ENCODE measurements at regions not wholly inside any gene's neighbourhood (a gene's known extent, or its start where the extent isn't known, plus 50 kb on each side); places are given as distances from the start of the nearest gene placed in this dataset.
"Not testable (repeated sequence)": the region's sequence is repeated elsewhere in the genome, so short reads cannot be mapped to it uniquely, and the experiment has no call there.

DNA sequence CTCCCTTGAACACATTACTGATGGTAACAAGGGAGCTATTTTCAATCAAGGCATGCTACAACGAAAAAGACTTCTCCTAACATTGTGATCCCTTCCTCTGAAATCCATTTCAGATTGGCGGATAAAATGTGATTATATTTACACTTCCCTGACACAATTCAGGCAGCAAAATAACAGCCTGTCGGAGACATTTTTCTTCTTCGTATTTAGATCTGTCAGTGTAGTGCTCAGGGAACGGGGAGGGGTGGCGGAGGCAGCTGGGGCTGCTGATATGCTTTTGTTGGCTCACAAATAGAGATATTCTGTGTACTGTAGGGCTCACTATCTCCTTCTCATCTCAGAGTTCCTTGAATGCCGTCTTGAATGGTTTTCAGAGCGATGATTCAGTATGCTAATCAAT is 1261.7 kb upstream of the AUTS2 start:
- no peak for DNase-seq

- no peak for DNase-seq
Observed at GRCh38 chr7:68348401-68348800, 1249.9 kb upstream of the AUTS2 start.

- DNase-seq, result no peak
Observed at GRCh38 chr7:68362745-68363518, 1235.3 kb upstream of the AUTS2 start.

- no peak for DNase-seq
Observed at GRCh38 chr7:68364886-68365625, 1233.2 kb upstream of the AUTS2 start.

- no peak for DNase-seq
Observed at GRCh38 chr7:68371985-68372384, 1226.3 kb upstream of the AUTS2 start.

- DNase-seq, result no peak
Observed at GRCh38 chr7:68376131-68376661, 1222.1 kb upstream of the AUTS2 start.

- no peak for DNase-seq
Observed at GRCh38 chr7:68381731-68382130, 1216.5 kb upstream of the AUTS2 start.

- no peak for DNase-seq
Observed at GRCh38 chr7:68384581-68384980, 1213.7 kb upstream of the AUTS2 start.

DNA sequence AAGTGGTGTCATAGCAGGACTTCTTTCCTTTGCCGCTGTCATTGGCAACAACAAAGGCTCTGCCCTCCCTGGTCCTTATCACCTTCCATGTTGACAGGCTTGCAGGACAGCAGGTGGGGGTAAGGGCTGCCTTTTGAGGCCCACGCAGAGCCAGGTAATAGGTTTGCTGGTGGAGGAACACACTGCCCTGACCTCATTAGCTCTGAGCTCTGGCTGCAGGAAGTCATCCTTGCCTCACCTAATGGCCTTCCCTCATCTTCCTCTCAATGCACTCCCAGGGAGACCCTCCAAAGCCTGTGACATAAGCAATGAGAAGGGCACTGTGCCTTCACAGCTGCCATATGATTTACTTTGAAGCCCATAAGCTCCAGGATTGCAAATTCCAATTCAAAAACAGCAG is 1205.2 kb upstream of the AUTS2 start:
- DNase-seq, result no peak

- DNase-seq, result no peak
Observed at GRCh38 chr7:68394131-68394530, 1204.1 kb upstream of the AUTS2 start.

- no peak for DNase-seq
Observed at GRCh38 chr7:68399991-68400590, 1198.2 kb upstream of the AUTS2 start.

GRCh38 chr7:68400783-68401182 is 1197.5 kb upstream of the AUTS2 start:
- DNase-seq, result no peak

- DNase-seq, result no peak
Observed at GRCh38 chr7:68401313-68401712, 1197.0 kb upstream of the AUTS2 start.

GRCh38 chr7:68406480-68406879 is 1191.8 kb upstream of the AUTS2 start:
- DNase-seq, result no peak

DNA sequence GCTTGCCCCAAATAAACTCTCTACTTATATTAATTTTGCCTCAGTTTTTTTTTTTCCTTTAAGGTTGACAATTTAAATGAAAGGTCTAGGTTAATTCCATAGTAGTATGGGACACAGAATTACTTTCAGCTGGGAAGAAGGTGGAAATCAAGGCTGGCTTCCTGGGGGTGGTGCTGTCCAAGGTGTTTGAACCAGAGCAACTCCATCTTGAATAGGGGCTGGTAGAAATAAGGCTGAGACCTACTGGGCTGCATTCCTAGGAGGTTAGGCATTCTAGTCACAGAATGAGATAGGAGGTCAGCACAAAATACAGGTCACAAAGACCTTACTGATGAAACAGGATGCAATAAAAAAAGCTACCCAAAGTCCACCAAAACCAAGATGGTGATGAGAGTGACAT is 1190.8 kb upstream of the AUTS2 start:
- DNase-seq, result no peak

- DNase-seq, result no peak
Observed at GRCh38 chr7:68408873-68409272, 1189.4 kb upstream of the AUTS2 start.

- no peak for DNase-seq
Observed at GRCh38 chr7:68409851-68410250, 1188.4 kb upstream of the AUTS2 start.

DNA sequence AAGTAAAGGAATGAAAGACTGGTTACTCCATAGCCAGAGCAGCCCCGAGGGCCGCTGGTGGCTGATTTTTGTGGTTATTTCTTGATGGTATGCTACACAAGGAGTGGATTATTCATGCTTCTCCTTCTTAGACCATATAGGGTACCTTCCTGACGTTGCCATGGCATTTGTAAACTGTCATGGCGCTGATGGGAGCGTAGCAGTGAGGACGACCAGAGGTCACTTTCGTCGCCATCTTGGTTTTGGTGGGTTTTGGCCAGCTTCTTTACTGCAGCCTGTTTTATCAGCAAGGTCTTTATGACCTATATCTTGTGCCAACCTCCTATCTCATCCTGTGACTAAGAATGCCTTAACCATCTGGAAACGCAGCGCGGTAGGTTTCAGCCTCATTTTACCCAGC is 1187.6 kb upstream of the AUTS2 start:
- DNase-seq, result not testable (repeated sequence)

GRCh38 chr7:68411742-68412141 is 1186.5 kb upstream of the AUTS2 start:
- DNase-seq, result no peak

GRCh38 chr7:68414631-68415425 is 1183.4 kb upstream of the AUTS2 start:
- no peak for DNase-seq

DNA sequence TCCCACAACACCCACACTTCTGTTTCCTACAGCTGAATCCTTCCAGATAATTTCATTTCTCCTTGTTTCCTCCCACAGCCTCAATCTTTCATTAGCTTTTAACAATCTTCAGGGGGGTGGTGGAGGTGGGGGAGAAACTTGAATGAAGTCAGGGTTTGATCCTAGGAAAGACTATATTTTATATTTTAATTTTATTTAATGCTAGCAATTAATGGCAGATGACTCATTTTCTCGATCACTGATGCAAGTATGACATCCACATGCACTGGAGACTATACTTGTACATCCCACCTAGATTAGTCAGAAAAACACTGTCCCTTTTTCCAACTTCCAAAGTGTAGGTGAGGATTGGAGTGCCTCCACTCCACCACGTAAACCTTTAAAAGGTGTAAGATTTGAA is 1181.3 kb upstream of the AUTS2 start:
- DNase-seq, result no peak

GRCh38 chr7:68417659-68418058 is 1180.6 kb upstream of the AUTS2 start:
- no peak for DNase-seq

All from NCI-H187 treated with DMSO at 0.1 percent for 48 hours (cell line).